DMS53 (cell line): ENCODE measurements at regions not wholly inside any gene's neighbourhood (a gene's known extent, or its start where the extent isn't known, plus 50 kb on each side); places are given as distances from the start of the nearest gene placed in this dataset.

Experiments used
- DNase-seq: peaks from one replicate; lab custom pipeline; 2025; lab: John Stamatoyannopoulos, UW

DNA sequence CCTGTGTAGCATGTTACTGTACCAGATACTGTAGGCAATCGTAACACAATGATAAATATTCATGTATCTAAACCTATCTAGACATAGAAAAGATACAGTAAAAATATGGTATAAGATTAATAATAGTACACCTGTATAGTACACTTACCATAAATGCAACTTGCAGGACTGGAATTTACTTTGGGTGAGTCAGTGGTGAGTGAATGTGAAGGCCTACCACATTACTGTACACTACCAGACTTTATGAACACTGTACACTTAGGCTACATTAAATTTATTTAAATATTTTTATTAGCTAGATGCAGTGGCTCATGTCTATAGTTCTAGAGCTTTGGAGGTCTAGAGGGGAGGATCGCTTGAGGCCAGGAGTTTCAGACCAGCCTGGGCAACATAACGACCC is 186.6 kb upstream of the ROPN1 start:
- DNase-seq = no peak

DNA sequence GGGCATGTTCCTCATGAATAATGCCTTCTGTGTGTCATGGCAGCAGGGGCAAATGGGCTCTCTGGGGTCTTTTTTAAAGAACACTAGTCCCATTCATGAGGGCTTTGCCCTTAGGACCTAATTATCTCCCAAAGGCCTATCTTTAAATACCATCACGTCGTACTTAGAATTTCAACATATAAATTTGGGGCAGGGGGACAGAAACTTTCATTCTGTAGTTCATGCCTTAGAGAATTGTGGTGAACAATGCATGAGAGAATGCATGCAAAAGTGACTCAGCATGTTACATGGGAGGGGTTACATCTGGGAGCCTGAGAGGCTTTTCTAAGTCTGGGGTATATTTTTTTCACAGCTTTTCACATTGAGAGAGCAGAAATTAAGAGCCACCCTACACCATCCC is 208.5 kb upstream of the ROPN1 start:
- DNase-seq = no peak

DNA sequence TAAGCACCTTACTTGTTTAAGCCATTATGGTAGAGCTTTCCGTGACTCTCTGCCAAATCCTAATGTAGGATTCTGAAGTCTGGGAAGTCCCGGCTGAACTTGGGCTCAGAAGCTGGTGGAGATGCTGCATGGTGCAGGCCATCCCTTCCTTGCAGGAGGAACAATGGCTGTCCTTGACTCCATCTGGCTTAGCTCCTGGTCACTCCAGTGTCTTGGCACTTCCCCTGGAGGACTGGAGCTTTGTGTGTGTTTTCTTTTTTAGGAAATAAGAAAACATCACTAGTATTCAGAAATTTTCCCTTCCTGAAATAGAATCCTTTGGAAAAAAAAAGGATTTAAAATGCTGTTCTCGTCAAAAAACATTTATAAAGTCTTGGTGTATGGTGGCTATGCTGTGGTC is 209.3 kb upstream of the ROPN1 start:
- no peak for DNase-seq

DNA sequence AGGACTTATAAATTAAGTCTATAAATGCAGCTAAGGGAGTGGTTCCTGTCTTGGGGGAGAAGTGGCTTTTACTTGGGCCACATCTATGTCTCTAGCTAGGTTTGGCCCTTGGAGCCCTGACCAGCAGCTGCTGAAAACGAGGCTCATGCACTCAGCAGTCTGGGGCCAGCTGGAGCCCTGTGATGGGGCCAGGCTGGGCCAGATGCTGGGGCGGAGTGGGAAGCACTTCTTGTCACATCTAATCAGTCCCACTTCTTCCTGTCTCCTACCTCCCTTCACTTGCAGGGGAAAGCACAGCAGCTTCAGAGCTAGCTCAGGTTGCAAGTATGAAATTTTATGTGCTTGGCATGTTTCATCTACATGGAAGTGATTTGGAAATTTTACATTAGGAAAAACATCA is 209.9 kb upstream of the ROPN1 start:
- DNase-seq = peak; percentile 54

DNA sequence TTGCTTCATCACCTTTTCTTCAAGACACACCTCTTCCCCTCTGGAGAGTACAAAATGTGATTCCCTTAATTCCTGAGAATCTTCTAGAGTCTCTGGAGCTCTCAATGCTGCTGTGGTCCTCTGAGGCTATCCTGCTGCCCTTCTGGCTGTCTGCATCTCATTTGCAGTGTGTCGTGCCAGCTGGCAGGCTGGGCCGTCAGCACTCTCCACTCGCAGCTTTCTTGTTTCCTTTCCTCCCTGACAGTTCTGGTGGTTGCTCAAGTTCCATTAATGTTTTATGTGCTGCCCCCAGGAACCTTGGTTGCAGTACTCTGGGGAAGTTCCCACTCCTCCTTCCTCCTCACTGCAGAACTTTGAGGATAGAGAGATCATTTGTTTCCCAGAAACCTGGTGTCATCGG is 210.8 kb upstream of the ROPN1 start:
- no peak for DNase-seq

DNA sequence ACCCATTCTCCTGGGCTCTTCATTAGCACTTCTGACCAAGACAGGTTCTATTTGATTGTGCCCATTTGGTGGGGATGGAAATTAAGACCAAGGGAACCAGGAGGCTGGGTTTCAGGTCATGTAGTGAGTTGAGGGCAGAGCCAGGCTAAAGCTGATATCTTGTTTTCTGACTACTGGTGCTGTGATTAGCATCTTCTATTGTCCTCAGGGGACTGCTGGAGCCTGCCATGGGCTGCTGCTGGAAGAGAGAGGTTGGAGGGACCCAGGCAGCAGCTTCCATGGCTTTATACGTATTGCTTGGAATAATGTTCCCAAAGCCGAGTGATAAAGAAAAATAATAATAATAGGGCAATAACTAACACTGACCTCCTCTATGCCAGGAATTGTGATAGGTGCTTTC is 211.4 kb upstream of the ROPN1 start:
- no peak for DNase-seq

DNA sequence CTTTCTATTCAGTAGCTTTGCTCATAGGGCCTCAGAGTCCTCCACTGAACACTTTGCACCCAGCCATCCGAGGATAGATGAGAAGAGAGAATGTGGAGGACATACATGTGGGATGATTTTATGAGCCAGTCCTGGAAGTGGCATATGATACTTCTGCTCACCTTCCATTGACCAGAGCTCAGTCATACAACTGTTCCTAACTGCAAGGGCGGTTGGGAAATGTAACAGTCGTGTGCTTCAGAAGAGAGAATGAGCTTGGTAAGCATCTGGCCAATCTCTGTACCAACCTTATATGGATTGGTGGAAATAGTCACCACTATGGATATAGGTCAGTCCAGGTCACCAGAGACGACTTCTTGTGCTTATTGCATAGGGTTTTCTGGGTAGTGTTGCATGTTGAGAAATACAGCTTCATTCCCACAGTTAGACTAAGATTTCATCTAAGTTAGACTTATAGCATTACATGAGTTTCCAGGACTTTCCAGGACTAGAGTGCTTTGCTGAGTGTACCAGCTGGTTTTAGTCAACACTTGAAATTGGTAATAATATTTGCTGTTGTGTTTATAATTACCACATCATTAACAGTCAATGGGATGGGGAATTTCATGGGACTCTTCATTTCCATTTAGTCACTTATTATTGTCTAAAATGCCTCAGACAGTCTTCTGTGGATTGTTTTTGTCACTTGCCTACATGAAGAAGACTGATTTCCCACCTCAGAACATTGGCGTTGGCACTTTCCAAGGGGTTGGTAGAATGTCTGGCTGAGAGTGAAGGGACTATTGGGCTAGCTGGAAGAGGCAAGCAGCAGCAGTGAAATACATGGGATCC is 214.5 kb upstream of the ROPN1 start:
- no peak for DNase-seq

DNA sequence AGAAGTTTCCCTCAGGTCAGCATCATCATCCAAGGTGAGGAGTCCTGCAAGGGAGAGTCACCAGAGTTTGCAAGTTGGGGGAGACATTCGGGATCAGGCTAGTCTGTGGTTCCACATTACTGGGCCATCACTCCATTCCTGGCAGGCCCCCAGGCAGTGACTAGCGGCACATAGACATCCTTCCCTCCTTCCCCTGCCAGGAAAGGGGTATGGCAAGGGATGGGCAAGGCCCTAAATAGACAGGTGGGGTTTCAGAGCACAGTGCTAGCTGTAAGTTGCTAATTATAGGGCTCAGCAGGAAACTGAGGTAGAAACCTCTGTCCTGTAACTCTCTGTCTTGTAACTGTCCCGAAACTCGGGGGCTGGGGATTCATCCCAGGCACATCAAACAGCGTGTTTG is 215.2 kb upstream of the ROPN1 start:
- DNase-seq = no peak

DNA sequence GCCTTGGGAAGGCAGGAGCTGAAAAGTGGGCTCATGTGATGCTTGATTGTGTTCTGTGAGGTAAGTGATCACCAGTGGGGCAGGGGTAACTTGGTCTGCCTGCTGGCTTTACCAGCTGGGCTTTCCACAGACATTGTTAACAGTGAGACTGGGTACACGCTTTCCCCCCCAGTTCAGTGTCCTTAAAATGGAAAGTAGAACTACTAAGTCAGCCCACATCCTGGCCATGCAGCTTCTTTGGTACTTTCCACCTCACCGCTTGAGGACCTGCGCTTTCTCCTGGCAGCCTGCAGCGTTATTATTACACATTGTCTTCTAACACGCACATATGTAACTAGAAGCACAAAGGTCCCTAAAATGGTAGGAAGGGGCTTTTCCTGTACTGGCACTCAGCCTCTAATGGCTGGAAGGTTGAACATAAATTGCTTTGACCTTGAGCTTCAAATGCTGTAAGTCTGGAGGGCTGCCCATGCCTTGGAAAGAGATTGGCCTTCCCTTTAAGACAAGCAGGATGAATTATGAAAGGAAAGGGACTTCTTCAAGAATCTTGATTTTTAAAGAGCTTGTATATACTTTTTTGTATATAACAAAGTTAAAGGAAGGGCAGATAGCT is 216.1 kb upstream of the ROPN1 start:
- no peak for DNase-seq

DNA sequence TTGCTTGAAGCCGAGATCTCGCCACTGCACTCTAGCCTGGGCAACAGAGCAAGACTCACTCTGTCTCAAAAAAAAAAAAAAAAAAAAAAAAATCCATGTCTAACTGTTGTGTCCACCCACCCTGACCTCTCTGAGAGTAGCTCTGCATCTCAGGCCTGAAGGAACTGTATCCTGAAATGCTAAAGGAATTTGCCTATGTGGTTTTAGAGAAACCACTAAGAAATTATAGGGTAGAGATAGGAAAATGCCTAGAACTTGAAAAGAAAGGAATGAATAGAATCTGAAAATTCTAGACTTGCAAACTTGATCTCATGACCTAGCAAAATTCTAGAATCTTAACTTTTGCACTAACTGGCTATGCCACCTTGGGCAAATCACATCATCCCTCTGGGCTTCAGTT is 217.5 kb upstream of the ROPN1 start:
- DNase-seq = no peak

DNA sequence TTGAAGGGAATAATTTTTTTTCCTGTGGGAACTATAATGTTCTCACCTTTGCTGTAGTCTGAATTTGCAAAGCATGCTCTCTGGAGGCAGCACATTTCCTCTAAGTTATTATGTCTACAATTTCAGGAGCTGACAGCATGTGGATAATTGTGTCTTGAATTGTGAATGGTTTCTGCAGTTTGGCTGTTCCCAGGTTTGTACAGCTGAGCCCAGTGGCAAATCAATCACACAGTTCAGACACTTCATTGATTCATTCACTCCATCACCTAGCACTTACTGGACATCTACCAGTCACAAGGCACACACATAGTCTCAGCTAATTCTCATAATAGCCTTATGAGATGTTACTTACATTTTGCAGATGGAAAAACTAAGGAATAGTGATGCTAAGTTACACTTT is 219.0 kb upstream of the ROPN1 start:
- DNase-seq = no peak

DNA sequence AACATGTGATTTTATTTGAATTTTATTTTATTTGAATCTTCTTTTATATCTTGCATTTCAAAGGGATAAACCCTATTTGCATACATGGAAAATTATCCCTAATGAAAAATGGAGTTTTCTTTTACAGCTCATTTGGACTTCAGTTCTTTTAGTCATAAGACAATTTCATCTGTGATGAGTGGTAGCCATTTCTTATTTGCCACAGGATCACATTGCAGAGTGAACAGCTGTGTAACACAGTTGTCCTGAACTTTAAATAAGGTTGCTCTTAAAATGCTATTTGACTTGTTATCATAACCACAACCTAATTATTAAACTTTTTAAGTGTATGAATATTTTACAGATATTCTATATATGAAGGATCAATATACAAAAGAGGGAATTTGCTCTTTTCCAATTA is 221.7 kb upstream of the ROPN1 start:
- peak; percentile 39 for DNase-seq

DNA sequence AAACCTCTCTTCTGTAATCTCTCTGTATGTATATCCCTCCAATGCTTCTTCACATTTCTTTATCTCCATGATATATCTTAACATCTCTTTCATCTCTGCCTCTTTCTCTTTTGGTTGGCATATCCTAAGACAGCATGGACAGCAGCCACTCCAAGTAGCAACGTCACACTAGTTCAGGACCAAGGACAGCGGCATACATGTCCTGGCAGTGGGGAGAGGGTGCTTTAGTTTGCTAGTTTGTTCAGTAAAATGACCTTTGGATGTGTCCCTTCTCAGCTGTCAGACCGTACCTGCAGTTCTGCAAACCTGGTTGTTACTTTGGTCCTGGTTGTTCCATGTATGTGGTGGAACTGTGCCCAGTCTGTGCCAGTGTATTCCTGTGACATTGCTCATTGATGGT is 225.6 kb upstream of the ROPN1 start:
- DNase-seq = peak; percentile 44

DNA sequence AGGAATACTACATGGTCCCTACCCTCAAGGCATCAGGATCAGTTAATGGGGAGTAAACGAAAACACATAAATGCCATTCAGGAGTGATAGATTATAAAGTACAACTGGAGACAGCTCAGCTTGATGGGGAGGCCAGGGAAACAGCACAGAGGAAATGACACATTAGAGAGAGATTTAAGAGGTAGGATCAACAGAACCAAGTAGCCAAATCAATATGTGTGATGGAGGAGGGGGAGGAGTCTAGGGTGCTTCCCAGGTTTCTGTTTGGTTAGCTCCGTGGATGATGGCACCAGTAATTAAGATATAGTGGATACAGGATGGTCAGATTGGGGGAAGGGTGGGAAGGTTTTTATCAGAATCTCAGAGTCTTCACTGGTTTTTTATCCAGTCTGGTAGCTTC is 229.5 kb upstream of the ROPN1 start:
- DNase-seq = peak; percentile 36

DNA sequence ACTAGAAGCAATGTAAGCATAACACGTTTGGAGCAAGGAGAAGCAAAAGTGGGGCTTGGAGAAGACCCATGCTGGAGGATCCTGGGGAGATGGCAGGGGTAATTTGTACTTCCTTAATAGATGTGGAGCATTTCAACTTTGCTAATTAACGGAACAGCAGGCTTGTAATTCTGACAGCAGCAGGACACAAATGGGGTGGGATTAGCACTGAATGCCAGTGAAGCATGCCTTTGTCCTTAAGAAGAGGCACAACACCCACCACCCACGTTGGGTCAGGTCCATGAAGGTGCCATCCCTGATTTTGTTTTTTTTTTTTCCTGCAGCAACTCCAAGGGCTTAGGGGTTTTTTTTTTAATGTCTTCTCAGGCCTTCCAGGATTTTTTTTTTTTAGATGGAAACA is 231.9 kb upstream of the ROPN1 start:
- DNase-seq = no peak

DNA sequence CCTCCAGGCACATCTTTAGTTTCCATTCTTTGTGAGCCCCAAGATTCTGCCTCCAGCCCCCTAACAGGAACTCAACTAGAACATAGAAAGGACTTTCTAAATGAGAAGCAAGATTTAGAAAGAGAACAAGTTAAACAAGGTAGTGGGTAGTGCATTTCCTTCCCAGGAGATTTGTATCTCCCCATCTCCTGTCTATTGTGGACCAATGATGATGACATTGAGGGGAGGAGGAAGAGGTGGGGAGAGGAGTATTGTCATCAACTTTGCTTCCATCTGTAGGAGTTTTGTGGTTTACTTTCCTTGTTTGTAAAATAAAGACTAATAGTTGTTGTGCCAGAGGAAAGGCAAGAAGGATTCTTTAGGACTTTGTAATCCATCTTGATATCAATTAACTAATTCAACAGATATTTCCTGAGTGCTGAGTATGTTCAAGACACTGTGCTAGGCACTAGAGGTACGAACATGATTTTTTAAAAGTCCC is 235.3 kb upstream of the ROPN1 start:
- no peak for DNase-seq

DNA sequence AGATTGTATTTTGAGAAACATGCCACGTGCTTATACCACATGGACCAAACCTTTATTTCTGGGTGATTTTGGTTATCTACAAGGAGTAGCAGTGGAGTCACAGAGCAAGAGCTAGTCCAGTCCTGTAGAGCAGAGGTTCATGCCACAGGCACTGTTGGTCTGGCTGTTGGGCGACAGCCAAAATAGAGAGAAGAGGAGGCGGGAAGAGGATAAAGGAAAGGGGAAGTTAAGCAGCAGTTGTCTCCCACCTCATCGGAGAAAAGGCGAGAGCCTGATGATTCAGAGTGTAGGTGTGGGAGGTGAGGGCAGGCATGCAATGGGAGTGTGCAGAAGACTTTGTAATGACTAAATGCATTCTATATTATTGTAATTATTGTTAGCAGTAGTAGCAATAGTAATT is 237.5 kb upstream of the ROPN1 start:
- no peak for DNase-seq

DNA sequence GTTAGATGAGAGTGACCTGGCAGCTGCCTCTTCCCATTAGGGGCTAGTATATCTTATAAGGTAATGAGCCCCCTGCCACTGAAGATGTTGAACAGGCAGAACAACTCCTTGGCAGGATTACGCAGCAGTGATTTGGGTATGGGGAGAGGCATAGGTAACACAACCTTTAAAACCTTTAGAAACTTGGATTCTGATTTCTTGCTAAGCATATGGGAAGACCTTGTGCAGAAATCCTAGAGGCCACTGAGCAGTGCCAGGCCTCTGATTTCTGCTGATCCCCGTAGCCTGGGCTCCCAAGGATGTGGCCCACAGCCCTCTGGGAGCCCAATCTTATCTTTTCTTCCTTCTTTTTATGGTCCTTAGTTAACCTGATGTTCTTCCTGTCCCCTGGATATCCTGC is 237.9 kb upstream of the ROPN1 start:
- DNase-seq = no peak

DNA sequence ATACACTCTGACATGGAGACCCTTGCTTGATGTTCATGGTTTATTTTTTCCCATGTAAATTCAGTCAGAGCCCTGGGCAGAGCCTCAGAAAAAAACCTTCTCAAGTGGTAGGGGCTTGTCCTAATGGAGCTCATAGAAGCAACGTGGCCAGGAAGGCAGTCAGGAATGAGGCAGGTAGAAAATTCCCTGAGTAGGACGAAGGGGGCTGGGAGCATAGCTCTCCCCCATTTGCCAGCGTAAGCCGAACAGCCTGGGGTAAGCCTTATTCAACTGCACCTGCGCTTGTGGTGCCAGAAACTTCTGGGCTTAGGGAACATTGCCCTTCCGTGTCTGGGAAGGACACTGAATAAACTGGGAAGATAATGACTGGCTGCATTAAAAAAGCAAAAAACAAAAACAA is 238.5 kb upstream of the ROPN1 start:
- DNase-seq = no peak

DNA sequence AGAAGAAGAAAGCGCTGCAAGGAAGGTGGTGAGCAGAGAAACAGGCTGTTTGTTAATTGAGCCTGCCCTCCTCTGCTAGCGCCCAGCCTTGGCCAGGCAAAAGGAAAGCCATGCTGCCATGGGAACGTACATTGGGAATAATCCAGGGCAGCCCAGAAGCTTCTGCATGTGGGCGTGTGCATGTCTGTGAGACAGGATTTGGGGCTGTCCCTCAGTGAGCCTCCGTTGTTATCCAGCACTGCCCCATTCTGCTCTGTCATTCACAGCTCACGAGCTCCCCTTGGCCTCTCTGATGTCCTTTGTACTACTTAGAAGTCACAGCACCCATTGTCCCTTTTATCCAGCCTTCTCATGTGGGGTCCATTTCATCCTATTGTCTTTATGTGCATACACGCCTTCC is 239.1 kb upstream of the ROPN1 start:
- DNase-seq = no peak

DNA sequence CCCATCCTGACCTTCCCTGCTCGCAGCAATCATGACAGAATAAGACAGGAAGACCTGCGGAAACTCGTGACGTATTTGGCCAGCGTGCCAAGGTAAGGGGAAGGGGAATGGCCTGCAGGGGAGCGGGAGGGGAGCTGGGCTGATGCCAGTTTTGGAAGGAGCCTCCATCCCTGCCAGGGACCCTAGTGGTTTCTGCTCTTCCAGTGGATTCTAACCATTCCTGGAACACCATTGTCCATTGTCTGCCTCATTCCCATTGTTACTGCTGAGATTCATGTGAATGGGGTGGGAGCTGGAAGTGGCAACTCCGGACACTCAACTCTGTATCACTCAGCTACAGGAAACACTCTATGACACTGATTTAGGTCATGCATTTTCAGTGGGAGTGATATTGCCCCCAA is 242.9 kb upstream of the ROPN1 start:
- no peak for DNase-seq

DNA sequence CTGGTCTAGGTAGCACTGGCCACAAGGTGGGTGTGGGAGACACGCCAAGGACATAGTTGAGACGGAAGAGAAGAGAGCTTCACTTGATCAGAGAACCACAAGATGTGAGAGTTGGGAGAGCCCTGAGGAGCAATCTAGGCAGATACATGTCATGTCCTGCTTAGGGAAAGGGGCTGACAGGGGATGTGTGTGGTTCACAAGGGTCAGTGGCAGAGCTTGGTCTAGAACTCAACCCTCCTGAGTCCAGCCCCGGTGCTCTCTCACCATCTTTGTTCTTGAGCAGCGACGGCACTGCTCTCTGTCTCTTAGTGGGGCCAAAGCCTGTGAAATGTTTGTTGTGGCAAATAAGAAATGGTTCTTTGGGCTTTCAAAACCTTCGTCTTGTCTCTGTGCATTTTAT is 243.5 kb upstream of the ROPN1 start:
- no peak for DNase-seq

DNA sequence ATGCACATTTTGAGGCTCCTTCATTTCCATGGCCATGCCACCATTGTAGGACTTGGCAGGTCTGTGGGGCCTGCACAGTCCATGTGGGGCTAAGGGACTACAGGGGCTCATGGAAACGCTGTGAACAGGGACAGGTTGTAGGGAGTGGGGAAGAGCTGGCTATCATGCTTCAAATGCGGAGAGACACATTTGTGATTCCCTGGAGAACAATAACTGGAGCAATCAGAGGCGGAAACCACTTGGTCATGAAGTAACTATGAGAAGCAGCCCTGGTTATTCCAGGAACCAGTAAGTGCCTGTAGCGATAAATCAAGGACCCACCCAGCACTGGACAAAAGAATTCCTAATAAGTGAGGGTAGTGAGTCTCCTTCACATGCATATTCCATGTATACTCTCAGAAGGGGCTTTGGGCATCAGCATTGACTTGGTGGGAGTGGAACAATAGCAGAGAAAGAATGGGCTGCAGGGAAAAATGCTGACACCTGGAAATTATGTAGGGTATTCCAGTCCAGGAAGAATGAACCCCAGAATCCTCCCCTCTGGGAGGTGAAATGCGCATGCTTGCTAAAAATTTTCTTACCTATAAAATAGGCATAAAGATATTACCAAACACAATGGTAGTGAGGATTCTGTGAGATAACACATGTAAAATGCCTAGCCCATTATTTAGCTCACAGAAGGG is 251.4 kb upstream of the ROPN1 start:
- no peak for DNase-seq
